GM12892 (cell line): ENCODE measurements at regions not wholly inside any gene's neighbourhood (a gene's known extent, or its start where the extent isn't known, plus 50 kb on each side); places are given as distances from the start of the nearest gene placed in this dataset.

Source experiments
- DNase-seq: peaks from one replicate; pipeline ENCODE4 v3.0.0; 2011; ENCODE audit not compliant: insufficient read length
- FAIRE-seq: peaks from 2 replicates; lab custom pipeline; 2011; peaks lifted over from hg19 to GRCh38; lab: Jason Lieb, UNC
- POLR2A ChIP-seq: IDR thresholded peaks from 2 replicates; pipeline ENCODE4 v1.6.1; 2011; ENCODE audit warnings: low read depth, low read length, control low read depth
- POLR2AphosphoS5 ChIP-seq: IDR thresholded peaks from 2 replicates; pipeline ENCODE4 v1.6.1; 2011; ENCODE audit warnings: low read depth, low read length, control low read depth
- TAF1 ChIP-seq: IDR thresholded peaks from 2 replicates; pipeline ENCODE4 v1.6.1; 2011; ENCODE audit warnings: low read depth, mild to moderate bottlenecking, control low read depth, low read length, borderline replicate concordance

GRCh38 chr12:98059659-98060343 lies 455.6 kb upstream of the TMPO start:
- TF ChIP-seq POLR2A (no peak), POLR2AphosphoS5 (no peak)
- DNase-seq (no peak), FAIRE-seq (no peak)

- TF ChIP-seq POLR2AphosphoS5: no peak
- no peak for TF ChIP-seq POLR2A
- TF ChIP-seq TAF1: no peak
- FAIRE-seq (no peak), DNase-seq (no peak)
These were observed 455.0 kb upstream of the TMPO start for GRCh38 chr12:98060411-98060810.

GRCh38 chr12:98062464-98063245 lies 452.7 kb upstream of the TMPO start:
- TF ChIP-seq POLR2AphosphoS5: no peak
- TF ChIP-seq POLR2A: no peak
- no peak for TF ChIP-seq TAF1
- no peak for DNase-seq
- no peak for FAIRE-seq

GRCh38 chr12:98064501-98064900 lies 450.9 kb upstream of the TMPO start:
- DNase-seq (no peak), FAIRE-seq (no peak)
- TF ChIP-seq TAF1 (no peak), POLR2AphosphoS5 (no peak), POLR2A (no peak)

GRCh38 chr12:98067795-98068194 lies 447.6 kb upstream of the TMPO start:
- TF ChIP-seq TAF1: no peak
- DNase-seq (no peak), FAIRE-seq (no peak)

GRCh38 chr12:98073610-98074009 lies 441.8 kb upstream of the TMPO start:
- DNase-seq (no peak), FAIRE-seq (no peak)
- no peak for TF ChIP-seq POLR2AphosphoS5
- TF ChIP-seq POLR2A: no peak
- TF ChIP-seq TAF1: no peak

- DNase-seq (no peak), FAIRE-seq (no peak)
- TF ChIP-seq POLR2AphosphoS5 (no peak), TAF1 (no peak), POLR2A (no peak)
These were observed 441.1 kb upstream of the TMPO start for GRCh38 chr12:98074286-98074685.

- FAIRE-seq (no peak), DNase-seq (no peak)
- TF ChIP-seq TAF1 (no peak), POLR2AphosphoS5 (no peak), POLR2A (no peak)
These were observed 431.0 kb upstream of the TMPO start for GRCh38 chr12:98084391-98084790.

GRCh38 chr12:98085046-98085755 lies 430.2 kb upstream of the TMPO start:
- no peak for TF ChIP-seq POLR2A
- no peak for TF ChIP-seq TAF1
- no peak for TF ChIP-seq POLR2AphosphoS5
- FAIRE-seq (no peak), DNase-seq (no peak)

- TF ChIP-seq TAF1 (no peak), POLR2A (no peak), POLR2AphosphoS5 (no peak)
- FAIRE-seq: no peak
- no peak for DNase-seq
These were observed 424.7 kb upstream of the TMPO start for GRCh38 chr12:98090731-98091130.

GRCh38 chr12:98096436-98096835 lies 419.0 kb upstream of the TMPO start:
- no peak for TF ChIP-seq POLR2AphosphoS5
- no peak for TF ChIP-seq POLR2A
- no peak for TF ChIP-seq TAF1
- no peak for DNase-seq
- no peak for FAIRE-seq

- no peak for DNase-seq
- no peak for FAIRE-seq
- TF ChIP-seq TAF1 (no peak), POLR2A (no peak), POLR2AphosphoS5 (no peak)
These were observed 409.2 kb upstream of the TMPO start for GRCh38 chr12:98106031-98106683.
